NOMO-1 treated with dmso at 0.1 percent for 144 hours (cell line): ENCODE measurements at regions not wholly inside any gene's neighbourhood (a gene's known extent, or its start where the extent isn't known, plus 50 kb on each side); places are given as distances from the start of the nearest gene placed in this dataset.
"Not testable (repeated sequence)": the region's sequence is repeated elsewhere in the genome, so short reads cannot be mapped to it uniquely, and the experiment has no call there.

Experiments used
- DNase-seq: peaks from one replicate; lab custom pipeline; 2025; ENCODE audit not compliant: unreplicated experiment; lab: John Stamatoyannopoulos, UW

GRCh38 chr4:8976466-8977128, 105.0 kb upstream of the HMX1 start:
- not testable (repeated sequence) for DNase-seq

GRCh38 chr4:8972635-8973034, 101.0 kb upstream of the HMX1 start:
- not testable (repeated sequence) for DNase-seq

GRCh38 chr4:8965896-8966295, 94.3 kb upstream of the HMX1 start:
- DNase-seq, result not testable (repeated sequence)

GRCh38 chr4:8964201-8964788, 92.7 kb upstream of the HMX1 start:
- DNase-seq, result not testable (repeated sequence)

- not testable (repeated sequence) for DNase-seq
These were observed 91.9 kb upstream of the HMX1 start for GRCh38 chr4:8963533-8963932.

GRCh38 chr4:8961343-8961742, 89.7 kb upstream of the HMX1 start:
- not testable (repeated sequence) for DNase-seq

- DNase-seq, result not testable (repeated sequence)
These were observed 87.8 kb upstream of the HMX1 start for GRCh38 chr4:8959471-8959870.

GRCh38 chr4:8954001-8954400, 82.4 kb upstream of the HMX1 start:
- DNase-seq, result not testable (repeated sequence)

- DNase-seq, result not testable (repeated sequence)
These were observed 81.2 kb upstream of the HMX1 start for GRCh38 chr4:8952791-8953190.

- DNase-seq, result not testable (repeated sequence)
These were observed 80.5 kb upstream of the HMX1 start for GRCh38 chr4:8952109-8952508.

- DNase-seq, result not testable (repeated sequence)
These were observed 73.9 kb upstream of the HMX1 start for GRCh38 chr4:8945506-8945905.

- not testable (repeated sequence) for DNase-seq
These were observed 71.7 kb upstream of the HMX1 start for GRCh38 chr4:8943367-8943766.

- DNase-seq, result not testable (repeated sequence)
These were observed 70.4 kb upstream of the HMX1 start for GRCh38 chr4:8942088-8942487.

GRCh38 chr4:8941492-8941805, 69.8 kb upstream of the HMX1 start:
- not testable (repeated sequence) for DNase-seq

- no peak for DNase-seq
These were observed 69.3 kb upstream of the HMX1 start for GRCh38 chr4:8940792-8941491.

- no peak for DNase-seq
These were observed 68.5 kb upstream of the HMX1 start for GRCh38 chr4:8939840-8940742.

- DNase-seq, result no peak
These were observed 67.7 kb upstream of the HMX1 start for GRCh38 chr4:8939160-8939839.

GRCh38 chr4:8938623-8939022, 67.0 kb upstream of the HMX1 start:
- no peak for DNase-seq

GRCh38 chr4:8938137-8938536, 66.5 kb upstream of the HMX1 start:
- no peak for DNase-seq

GRCh38 chr4:8932884-8933283, 61.2 kb upstream of the HMX1 start:
- DNase-seq, result no peak

- no peak for DNase-seq
These were observed 56.4 kb upstream of the HMX1 start for GRCh38 chr4:8928074-8928473.
